PC-3 (cell line): ENCODE measurements at regions not wholly inside any gene's neighbourhood (a gene's known extent, or its start where the extent isn't known, plus 50 kb on each side); places are given as distances from the start of the nearest gene placed in this dataset.
"Not testable (repeated sequence)": the region's sequence is repeated elsewhere in the genome, so short reads cannot be mapped to it uniquely, and the experiment has no call there.

Experiments
- ATAC-seq: fragments of 200-7000 bp; cut with Tn5 transposase; 2 replicates; pipeline ENCODE4 v1.9.1; 2020; ENCODE audit warnings: mild to moderate bottlenecking, moderate library complexity
- BruUV-seq: library from RNA; stranded (reverse); fragments of 400-500 nt; replicated peaks from 2 replicates; lab custom pipeline; 2021; lab: Mats Ljungman, UMichigan
- CTCF ChIA-PET: fragments of 300-600 bp; sonication (Branson Sonifier 250); formaldehyde crosslinking; loops from one replicate; lab custom pipeline; 2022; ENCODE audit warnings: antibody characterized with exemption; lab: Charles Lee
- POLR2A ChIA-PET: fragments of 300-600 bp; sonication (Branson Sonifier 250); formaldehyde crosslinking; loops from one replicate; lab custom pipeline; 2022; ENCODE audit warnings: antibody characterized with exemption; ENCODE audit not compliant: unreplicated experiment; lab: Charles Lee
- DNase-seq: peaks from one replicate; pipeline ENCODE4 v3.0.0-alpha.2; 2015
- H2AFZ ChIP-seq: fragments of 300-600 bp; sonication (generic); 2 replicates; pipeline ENCODE4 v1.6.0; 2016; ENCODE audit warnings: antibody characterized with exemption, low read length
- H3F3A ChIP-seq: fragments of 300-600 bp; sonication (generic); one replicate; pipeline ENCODE4 v1.6.0; 2017; ENCODE audit warnings: antibody characterized with exemption, low read length, control low read depth, mild to moderate bottlenecking; ENCODE audit not compliant: unreplicated experiment
- H3K27ac ChIP-seq: fragments of 300-600 bp; sonication (generic); 2 replicates; pipeline ENCODE4 v1.5.1; 2016; ENCODE audit warnings: mild to moderate bottlenecking, low read length
- H3K27me3 ChIP-seq: fragments of 300-600 bp; sonication (generic); 2 replicates; pipeline ENCODE4 v1.6.1; 2016; ENCODE audit warnings: low read length, mixed read lengths
- H3K36me3 ChIP-seq: fragments of 300-600 bp; sonication (generic); 2 replicates; pipeline ENCODE4 v1.6.1; 2016; ENCODE audit warnings: low read depth, mixed run types, low read length, mixed read lengths
- H3K4me1 ChIP-seq: fragments of 300-600 bp; sonication (generic); 2 replicates; pipeline ENCODE4 v1.5.1; 2016; ENCODE audit warnings: low read length; ENCODE audit not compliant: insufficient read depth
- H3K4me2 ChIP-seq: fragments of 300-600 bp; sonication (generic); 2 replicates; pipeline ENCODE4 v1.6.0; 2016; ENCODE audit warnings: low read length
- H3K4me3 ChIP-seq: fragments of 300-600 bp; sonication (generic); 2 replicates; pipeline ENCODE4 v1.5.1; 2016; ENCODE audit warnings: mild to moderate bottlenecking, low read length, mixed read lengths
- H3K79me2 ChIP-seq: fragments of 300-600 bp; sonication (generic); 2 replicates; pipeline ENCODE4 v1.6.1; 2017; ENCODE audit warnings: low read length, mixed read lengths
- H3K9ac ChIP-seq: fragments of 300-600 bp; sonication (generic); 2 replicates; pipeline ENCODE4 v1.6.0; 2016; ENCODE audit warnings: mild to moderate bottlenecking, low read length
- H3K9me2 ChIP-seq: fragments of 300-600 bp; sonication (generic); replicated peaks from 2 replicates; pipeline ENCODE4 v1.6.1; 2016; ENCODE audit warnings: mixed run types, low read length, mixed read lengths
- H3K9me3 ChIP-seq: fragments of 300-600 bp; sonication (generic); 2 replicates; pipeline ENCODE4 v1.6.1; 2016; ENCODE audit warnings: low read length, mixed read lengths
- H4K20me1 ChIP-seq: fragments of 300-600 bp; sonication (generic); 2 replicates; pipeline ENCODE4 v1.6.1; 2016; ENCODE audit warnings: low read length, mixed read lengths
- EZH2 ChIP-seq: fragments of 300-600 bp; sonication (generic); IDR thresholded peaks from one replicate; pipeline ENCODE4 v1.6.1; 2017; ENCODE audit warnings: antibody characterized with exemption, mild to moderate bottlenecking, low read length; ENCODE audit not compliant: unreplicated experiment
- EZH2phosphoT487 ChIP-seq: fragments of 300-600 bp; sonication (generic); IDR thresholded peaks from 2 replicates; pipeline ENCODE4 v1.6.1; 2018; ENCODE audit warnings: mild to moderate bottlenecking, antibody characterized with exemption, low read length, borderline replicate concordance
- intact Hi-C: fragments of 100-400 bp; cut with micrococcal nuclease; formaldehyde crosslinking; loops from 2 replicates; pipeline ENCODE4 v1.9.0; 2023
- TF ChIP-seq, protein P1 (sequence below): fragments of 300-600 bp; sonication (generic); conservative IDR thresholded peaks from 2 replicates; pipeline ENCODE4 v1.5.1; 2017; ENCODE audit warnings: antibody characterized with exemption, low read depth, mild to moderate bottlenecking, low read length

DNA sequence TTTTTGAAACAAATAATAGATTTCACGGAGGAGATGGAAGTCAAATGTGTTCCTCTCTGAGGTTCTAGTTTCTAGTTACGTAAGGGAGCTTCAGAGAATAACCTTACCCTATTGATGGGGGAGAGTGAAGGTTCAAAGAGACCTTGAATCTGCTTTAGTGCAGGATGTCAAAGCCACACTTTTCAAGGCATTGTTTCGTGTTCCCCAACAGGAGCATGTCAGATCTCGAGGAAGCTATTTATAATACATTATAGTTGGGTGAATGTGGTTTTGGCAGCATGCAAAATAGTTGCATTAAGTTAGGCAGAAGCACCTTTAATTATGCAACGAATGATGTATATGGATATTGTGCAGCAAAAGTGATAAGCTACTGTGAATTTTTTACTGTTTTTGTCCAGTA, 614.9 kb downstream of the SLC16A7 start:
- Histone ChIP-seq H3K9me3 (0 out of 2 replicates have a peak, but pooled peaks cover 9% of the 10 kb centered on the region), H3K27ac (no peak overlapping the region), H3K9me2 (no peaks in the 10 kb centered on the region), H3K27me3 (no peaks in the 10 kb centered on the region), H3K4me3 (no peak overlapping the region), H3F3A (no peaks in the 10 kb centered on the region), H3K4me1 (peaks cover 6% of the 10 kb centered on the region; the same call in 1 of the 2 replicates), H4K20me1 (no peaks in the 10 kb centered on the region), H3K9ac (no peak overlapping the region), H2AFZ (no peak overlapping the region), H3K4me2 (no peak overlapping the region), H3K79me2 (no peaks in the 10 kb centered on the region), H3K36me3 (no peaks in the 10 kb centered on the region)
- CTCF ChIA-PET, result no interaction called here
- TF ChIP-seq EZH2, result no peak
- TF ChIP-seq, protein P1, sequence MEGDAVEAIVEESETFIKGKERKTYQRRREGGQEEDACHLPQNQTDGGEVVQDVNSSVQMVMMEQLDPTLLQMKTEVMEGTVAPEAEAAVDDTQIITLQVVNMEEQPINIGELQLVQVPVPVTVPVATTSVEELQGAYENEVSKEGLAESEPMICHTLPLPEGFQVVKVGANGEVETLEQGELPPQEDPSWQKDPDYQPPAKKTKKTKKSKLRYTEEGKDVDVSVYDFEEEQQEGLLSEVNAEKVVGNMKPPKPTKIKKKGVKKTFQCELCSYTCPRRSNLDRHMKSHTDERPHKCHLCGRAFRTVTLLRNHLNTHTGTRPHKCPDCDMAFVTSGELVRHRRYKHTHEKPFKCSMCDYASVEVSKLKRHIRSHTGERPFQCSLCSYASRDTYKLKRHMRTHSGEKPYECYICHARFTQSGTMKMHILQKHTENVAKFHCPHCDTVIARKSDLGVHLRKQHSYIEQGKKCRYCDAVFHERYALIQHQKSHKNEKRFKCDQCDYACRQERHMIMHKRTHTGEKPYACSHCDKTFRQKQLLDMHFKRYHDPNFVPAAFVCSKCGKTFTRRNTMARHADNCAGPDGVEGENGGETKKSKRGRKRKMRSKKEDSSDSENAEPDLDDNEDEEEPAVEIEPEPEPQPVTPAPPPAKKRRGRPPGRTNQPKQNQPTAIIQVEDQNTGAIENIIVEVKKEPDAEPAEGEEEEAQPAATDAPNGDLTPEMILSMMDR, result no peak
- TF ChIP-seq EZH2phosphoT487, result no peak
- POLR2A ChIA-PET, result no interaction called here
- ATAC-seq, result no peak
- BruUV-seq, result no TSS peak
- DNase-seq, result no peak
- intact Hi-C loops, result no loop called here

DNA sequence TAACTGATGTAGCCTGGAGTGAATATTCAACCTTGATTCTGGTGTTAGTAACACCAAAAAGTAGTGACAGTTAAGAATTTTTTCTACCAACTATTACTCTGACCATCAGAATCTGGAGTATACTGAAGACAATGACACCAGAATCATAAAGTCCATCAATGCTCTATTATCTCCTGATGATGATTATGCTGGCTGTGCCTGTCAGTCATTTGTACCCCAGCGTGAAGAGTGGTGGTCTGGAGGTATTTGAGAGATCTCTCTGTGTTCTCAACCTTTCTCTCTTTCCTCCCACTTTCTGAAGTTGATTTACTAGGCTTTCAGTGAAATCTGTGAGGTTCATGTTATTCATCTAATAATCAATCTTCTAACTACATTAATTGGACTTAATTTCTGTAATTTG, 615.4 kb downstream of the SLC16A7 start:
- H3K4me1 ChIP-seq, result peaks cover 6% of the 10 kb centered on the region; the same call in 1 of the 2 replicates
- no peak for TF ChIP-seq EZH2phosphoT487
- TF ChIP-seq EZH2, result no peak
- TF ChIP-seq, protein P1, result no peak
- ChIA-PET POLR2A (no interaction called here), CTCF (no interaction called here)
- H3K36me3 ChIP-seq, result no peaks in the 10 kb centered on the region
- no peak overlapping the region for H3K27ac ChIP-seq
- H3K79me2 ChIP-seq, result no peaks in the 10 kb centered on the region
- intact Hi-C loops, result no loop called here
- no peaks in the 10 kb centered on the region for H4K20me1 ChIP-seq
- H3K9me3 ChIP-seq, result 0 out of 2 replicates have a peak, but pooled peaks cover 9% of the 10 kb centered on the region
- no peaks in the 10 kb centered on the region for H3K9me2 ChIP-seq
- no peak overlapping the region for H3K4me2 ChIP-seq
- H3K4me3 ChIP-seq, result no peak overlapping the region
- no peak overlapping the region for H3K9ac ChIP-seq
- H2AFZ ChIP-seq, result no peak overlapping the region
- DNase-seq, result no peak
- BruUV-seq, result no TSS peak
- ATAC-seq, result no peak
- H3K27me3 ChIP-seq, result no peaks in the 10 kb centered on the region
- no peaks in the 10 kb centered on the region for H3F3A ChIP-seq

DNA sequence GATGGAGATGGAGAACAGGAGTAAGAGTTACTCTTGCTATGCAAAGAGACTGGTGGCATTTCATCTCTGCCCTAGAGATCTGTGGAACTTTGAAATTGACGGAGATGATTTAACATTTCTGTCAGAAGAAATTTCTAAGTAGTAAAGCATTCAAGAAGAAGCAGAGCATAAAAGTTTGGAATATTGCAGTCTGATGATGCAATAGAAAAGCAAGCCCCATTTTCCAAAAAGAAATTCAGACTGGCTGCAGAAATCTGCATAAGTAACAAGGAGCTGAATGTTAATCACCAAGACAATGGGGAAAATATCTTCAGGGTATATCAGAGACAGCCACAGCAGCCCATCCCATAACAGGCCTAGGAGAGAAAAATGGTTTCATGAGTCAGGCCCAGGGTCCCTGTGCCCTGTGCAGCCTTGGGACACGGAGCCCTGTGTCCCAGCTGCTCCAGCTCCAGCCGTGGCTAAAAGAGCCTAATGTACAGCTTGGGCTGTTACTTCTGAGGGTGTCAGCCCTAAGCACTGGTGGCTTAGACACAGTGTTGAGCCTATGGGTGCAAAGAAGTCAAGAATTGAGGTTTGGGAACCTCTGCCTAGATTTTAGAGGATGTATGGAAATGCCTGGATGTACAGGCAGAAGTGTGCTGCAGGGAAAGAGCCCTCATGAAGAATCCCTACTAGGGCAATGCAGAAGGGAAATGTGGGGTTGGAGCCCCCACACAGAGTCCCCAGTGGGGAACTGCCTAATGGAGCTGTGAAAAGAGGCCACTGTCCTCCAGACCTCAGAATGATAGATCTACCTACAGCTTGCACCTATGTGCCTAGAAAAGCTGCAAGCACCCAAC, 616.6 kb downstream of the SLC16A7 start:
- Histone ChIP-seq H3K4me1 (peaks cover 6% of the 10 kb centered on the region; the same call in 1 of the 2 replicates), H3K4me2 (no peak overlapping the region), H3K36me3 (no peaks in the 10 kb centered on the region), H3K27me3 (no peaks in the 10 kb centered on the region), H4K20me1 (no peaks in the 10 kb centered on the region), H3K9me2 (no peaks in the 10 kb centered on the region), H3K4me3 (no peak overlapping the region), H3K9ac (no peak overlapping the region), H3K79me2 (no peaks in the 10 kb centered on the region), H3K27ac (no peak overlapping the region), H3F3A (no peaks in the 10 kb centered on the region), H2AFZ (no peak overlapping the region), H3K9me3 (0 out of 2 replicates have a peak, but pooled peaks cover 9% of the 10 kb centered on the region)
- CTCF ChIA-PET, result no interaction called here
- ATAC-seq (no peak), DNase-seq (no peak)
- BruUV-seq, result no TSS peak
- intact Hi-C loops, result no loop called here
- TF ChIP-seq EZH2, result no peak
- TF ChIP-seq, protein P1, result no peak
- no peak for TF ChIP-seq EZH2phosphoT487
- POLR2A ChIA-PET, result no interaction called here

DNA sequence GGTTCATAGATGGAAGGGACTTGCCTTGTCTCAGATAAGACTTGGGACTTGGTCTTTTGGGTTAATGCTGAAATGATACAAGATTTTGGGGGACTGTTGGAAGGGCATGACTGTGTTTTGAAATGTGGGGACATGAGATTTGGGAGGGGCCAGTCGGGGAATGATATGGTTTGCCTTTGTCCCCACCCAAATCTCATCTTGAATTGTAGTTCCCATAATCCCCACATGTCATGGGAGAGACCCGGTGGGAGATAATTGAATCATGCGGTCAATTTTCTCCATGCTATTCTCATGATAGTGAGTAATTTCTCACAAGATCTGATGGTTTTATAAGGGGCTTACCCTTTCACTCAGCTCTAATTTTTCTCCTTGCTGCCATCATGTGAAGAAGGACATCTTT, 617.4 kb downstream of the SLC16A7 start:
- H3K27me3 ChIP-seq, ATAC-seq, H3K4me2 ChIP-seq, BruUV-seq, H3K36me3 ChIP-seq, POLR2A ChIA-PET, H4K20me1 ChIP-seq, H2AFZ ChIP-seq, H3K9ac ChIP-seq, H3K79me2 ChIP-seq, H3K27ac ChIP-seq, H3F3A ChIP-seq, H3K4me3 ChIP-seq, H3K4me1 ChIP-seq, intact Hi-C loops, H3K9me2 ChIP-seq, DNase-seq, H3K9me3 ChIP-seq, CTCF ChIA-PET: not testable (repeated sequence)
